HCT116 (cell line): ENCODE measurements at regions not wholly inside any gene's neighbourhood (a gene's known extent, or its start where the extent isn't known, plus 50 kb on each side); places are given as distances from the start of the nearest gene placed in this dataset.

Source experiments
- ATAC-seq: fragments of 200-7000 bp; cut with Tn5 transposase; 2 replicates; pipeline ENCODE4 v1.9.1; 2020; ENCODE audit warnings: mild to moderate bottlenecking, moderate library complexity
- BruUV-seq: library from RNA; stranded (reverse); fragments of 400-500 nt; replicated peaks from 2 replicates; lab custom pipeline; 2021; lab: Mats Ljungman, UMichigan
- CTCF ChIA-PET: fragments of 300-600 bp; sonication (Branson Sonifier 250); formaldehyde crosslinking; loops from one replicate; lab custom pipeline; 2021; ENCODE audit warnings: antibody characterized with exemption; lab: Charles Lee
- POLR2A ChIA-PET: fragments of 300-600, 350-600 bp; sonication (Branson Sonifier 250); formaldehyde crosslinking; loops from one replicate; lab custom pipeline; 2021; ENCODE audit warnings: antibody characterized with exemption; lab: Charles Lee
- RAD21 ChIA-PET, 2 experiments: fragments of 300-600 bp; sonication (Branson Sonifier 250); formaldehyde crosslinking; loops; one replicate each; lab custom pipeline; 2023; ENCODE audit warnings: low total read pairs in 2 of 2; ENCODE audit not compliant: uncharacterized antibody in 2 of 2, unreplicated experiment in 2 of 2, low non-redundant PET in 1 of 2; lab: Charles Lee
- DNase-seq: peaks from one replicate; pipeline ENCODE4 v3.0.0-alpha.2; 2010; ENCODE audit warnings: low read depth, low spot score
- H2AFZ ChIP-seq: fragments of 200-600 bp; shearing (Covaris generic), sonication (generic); 2 replicates; pipeline ENCODE4 v1.6.1; 2017; ENCODE audit warnings: low read depth, mixed run types, mixed read lengths, antibody characterized with exemption, low read length; ENCODE audit not compliant: poor library complexity, severe bottlenecking
- H3K27ac ChIP-seq: 2 replicates; pipeline ENCODE4 v1.5.1; 2012; ENCODE audit warnings: low read depth, low read length
- H3K27me3 ChIP-seq: fragments of 200-600 bp; sonication (generic); 2 replicates; pipeline ENCODE4 v1.6.1; 2016; ENCODE audit warnings: mixed run types, low read length, mixed read lengths; ENCODE audit not compliant: insufficient read depth
- H3K36me3 ChIP-seq, 2 experiments: fragments of 200-500 bp in 1 of 2; fragments of 200-600 bp in 1 of 2; sonication (Bioruptor generic) in 1 of 2; sonication (generic) in 1 of 2; 2 replicates each; pipeline versions ENCODE4 v1.5.1 to v1.6.1; 2014 to 2016; ENCODE audit warnings: low read length in 2 of 2, inconsistent platforms in 1 of 2, mixed read lengths in 1 of 2, mixed run types in 1 of 2; ENCODE audit not compliant: insufficient read depth in 2 of 2, control insufficient read depth in 1 of 2
- H3K4me1 ChIP-seq, 2 experiments: fragments of 200-600 bp in 1 of 2; sonication (generic) in 1 of 2; 2 replicates each; pipeline versions ENCODE4 v1.5.1 to v1.6.1; 2012 to 2017; ENCODE audit warnings: low read length in 2 of 2, inconsistent platforms in 1 of 2, mild to moderate bottlenecking in 1 of 2, mixed read lengths in 1 of 2, mixed run types in 1 of 2, moderate library complexity in 1 of 2; ENCODE audit not compliant: insufficient read depth in 2 of 2, control insufficient read depth in 1 of 2
- H3K4me2 ChIP-seq: fragments of 200-600 bp; sonication (generic); 2 replicates; pipeline ENCODE4 v1.6.1; 2017; ENCODE audit warnings: mixed run types, low read length, mixed read lengths
- H3K4me3 ChIP-seq, 2 experiments: fragments of 200-600 bp in 1 of 2; sonication (generic) in 1 of 2; replicated peaks in 1 of 2; 2 replicates each; pipeline ENCODE4 v1.5.1; 2011 to 2016; ENCODE audit warnings: low read length in 2 of 2, control low read depth in 1 of 2, low read depth in 1 of 2, mild to moderate bottlenecking in 1 of 2, mixed read lengths in 1 of 2, mixed run types in 1 of 2
- H3K79me2 ChIP-seq: fragments of 200-600 bp; sonication (generic); 2 replicates; pipeline ENCODE4 v1.6.1; 2017; ENCODE audit warnings: mild to moderate bottlenecking, mixed run types, low read length, moderate library complexity, mixed read lengths; ENCODE audit not compliant: insufficient read depth
- H3K9ac ChIP-seq: fragments of 200-600 bp; sonication (generic); 2 replicates; pipeline ENCODE4 v1.6.1; 2016; ENCODE audit warnings: low read length, mixed read lengths
- H3K9me2 ChIP-seq: fragments of 200-600 bp; sonication (generic), shearing (Covaris generic); 2 replicates; pipeline ENCODE4 v1.6.1; 2017; ENCODE audit warnings: mixed run types, mild to moderate bottlenecking, moderate library complexity; ENCODE audit not compliant: insufficient read depth
- H3K9me3 ChIP-seq, 2 experiments: fragments of 200-500 bp in 1 of 2; fragments of 200-600 bp in 1 of 2; sonication (Bioruptor generic) in 1 of 2; sonication (generic) in 1 of 2; 2 replicates each; pipeline ENCODE4 v1.6.1; 2014 to 2017; ENCODE audit warnings: low read length in 2 of 2, mixed read lengths in 2 of 2, inconsistent platforms in 1 of 2, low read depth in 1 of 2, mild to moderate bottlenecking in 1 of 2, mixed run types in 1 of 2, moderate library complexity in 1 of 2; ENCODE audit not compliant: control insufficient read depth in 1 of 2, insufficient read depth in 1 of 2
- H4K20me1 ChIP-seq: fragments of 200-600 bp; sonication (generic), shearing (Covaris generic); 2 replicates; pipeline ENCODE4 v1.6.1; 2017; ENCODE audit warnings: mixed run types, mild to moderate bottlenecking, moderate library complexity; ENCODE audit not compliant: insufficient read depth
- CBX3 ChIP-seq: IDR thresholded peaks from 2 replicates; pipeline ENCODE4 v1.6.1; 2012; ENCODE audit warnings: low read depth
- CEBPB ChIP-seq: IDR thresholded peaks from 2 replicates; pipeline ENCODE4 v1.6.1; 2012; ENCODE audit warnings: low read depth
- EGR1 ChIP-seq: IDR thresholded peaks from 2 replicates; pipeline ENCODE4 v1.6.1; 2012; ENCODE audit warnings: low read depth
- ELF1 ChIP-seq: IDR thresholded peaks from 2 replicates; pipeline ENCODE4 v1.6.1; 2012; ENCODE audit warnings: low read depth, borderline replicate concordance
- EZH2 ChIP-seq: fragments of 200-600 bp; sonication (generic); IDR thresholded peaks from 2 replicates; pipeline ENCODE4 v1.6.1; 2017; ENCODE audit warnings: antibody characterized with exemption, mixed run types
- EZH2phosphoT487 ChIP-seq: fragments of 200-600 bp; IDR thresholded peaks from 2 replicates; pipeline ENCODE4 v1.6.1; 2018; ENCODE audit warnings: antibody characterized with exemption, borderline replicate concordance
- FOSL1 ChIP-seq: IDR thresholded peaks from 2 replicates; pipeline ENCODE4 v1.6.1; 2012; ENCODE audit warnings: low read depth
- POLR2A ChIP-seq: IDR thresholded peaks from 2 replicates; pipeline ENCODE4 v1.7.0; 2011; ENCODE audit warnings: borderline replicate concordance; ENCODE audit not compliant: insufficient read depth, insufficient read length; ENCODE audit errors: extremely low read depth
- POLR2AphosphoS5 ChIP-seq: IDR thresholded peaks from 2 replicates; pipeline ENCODE4 v1.6.1; 2011; ENCODE audit warnings: mild to moderate bottlenecking, low read depth, low read length, moderate library complexity
- RAD21 ChIP-seq: IDR thresholded peaks from 2 replicates; pipeline ENCODE4 v1.6.1; 2012; ENCODE audit warnings: low read depth, mild to moderate bottlenecking
- SIN3A ChIP-seq: IDR thresholded peaks from 2 replicates; pipeline ENCODE4 v1.6.1; 2012; ENCODE audit warnings: low read depth
- SP1 ChIP-seq: IDR thresholded peaks from 2 replicates; pipeline ENCODE4 v1.6.1; 2012; ENCODE audit warnings: low read depth
- SRF ChIP-seq: IDR thresholded peaks from 2 replicates; pipeline ENCODE4 v1.6.1; 2012; ENCODE audit warnings: low read depth
- TCF7L2 ChIP-seq: IDR thresholded peaks from 2 replicates; pipeline ENCODE4 v1.7.0; 2011; ENCODE audit warnings: borderline replicate concordance, inconsistent platforms; ENCODE audit not compliant: insufficient read depth, insufficient read length; ENCODE audit errors: extremely low read depth
- ZFX ChIP-seq: fragments of 450-650 bp; IDR thresholded peaks from 2 replicates; pipeline ENCODE4 v1.6.1; 2017
- ZNF274 ChIP-seq: fragments of 200-500 bp; sonication (Bioruptor generic); IDR thresholded peaks from 2 replicates; pipeline ENCODE4 v1.6.1; 2014; ENCODE audit warnings: mild to moderate bottlenecking, low read depth, low read length, inconsistent platforms
- intact Hi-C: fragments of 100-400 bp; cut with micrococcal nuclease; formaldehyde crosslinking; loops from 2 replicates; pipeline ENCODE4 v1.10.0; 2022
- TF ChIP-seq, protein P1 (sequence below): IDR thresholded peaks from 2 replicates; pipeline ENCODE4 v1.6.1; 2012
- TF ChIP-seq, protein P2 (sequence below): IDR thresholded peaks from 2 replicates; pipeline ENCODE4 v1.6.1; 2012; ENCODE audit warnings: low read depth
- TF ChIP-seq, protein P3 (sequence below), 3 experiments: fragments of 200-600 bp in 1 of 3; sonication (generic) in 1 of 3; IDR thresholded peaks in 2 of 3; conservative IDR thresholded peaks in 1 of 3; 2 replicates each; pipeline ENCODE4 v1.5.1; 2012 to 2017; ENCODE audit warnings: low read depth in 2 of 3, low read length in 2 of 3, antibody characterized with exemption in 1 of 3, borderline replicate concordance in 1 of 3, control low read depth in 1 of 3, mild to moderate bottlenecking in 1 of 3, mixed read lengths in 1 of 3, mixed run types in 1 of 3, moderate library complexity in 1 of 3; ENCODE audit not compliant: insufficient read depth in 1 of 3

DNA sequence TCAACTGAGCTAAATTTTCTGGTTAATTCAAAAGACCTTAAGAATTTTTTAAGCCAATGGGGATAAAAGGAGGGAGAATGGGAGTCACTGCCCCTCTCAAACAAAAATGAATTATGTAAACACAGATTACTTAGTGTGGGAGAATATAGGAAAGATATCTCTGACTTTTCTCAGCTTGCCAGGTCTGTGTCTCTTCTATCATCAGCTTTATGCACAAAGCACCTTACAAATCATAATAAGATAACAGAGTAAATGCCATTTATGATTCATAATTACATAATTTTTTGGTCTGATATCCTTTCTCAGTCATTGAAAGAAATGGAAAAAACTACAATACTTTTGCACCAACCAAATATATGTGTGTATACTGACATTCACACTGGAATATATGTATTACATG is 604.6 kb upstream of the FAM241A start:
- CTCF ChIA-PET, result no interaction called here
- H3K79me2 ChIP-seq, result no peaks in the 10 kb centered on the region
- POLR2A ChIA-PET, result no interaction called here
- no peaks in the 10 kb centered on the region for H3K4me1 ChIP-seq
- no peaks in the 10 kb centered on the region for H3K9me2 ChIP-seq
- H3K9ac ChIP-seq, result no peak overlapping the region
- H4K20me1 ChIP-seq, result no peaks in the 10 kb centered on the region
- no TSS peak for BruUV-seq
- H3K9me3 ChIP-seq, result no peaks in the 10 kb centered on the region
- H3K27me3 ChIP-seq, result no peaks in the 10 kb centered on the region
- TF ChIP-seq TCF7L2 (no peak), SP1 (no peak), EZH2 (no peak), ZFX (no peak), FOSL1 (no peak), SIN3A (no peak), POLR2AphosphoS5 (no peak), ZNF274 (no peak), EZH2phosphoT487 (no peak), EGR1 (no peak), CBX3 (no peak), SRF (no peak), CEBPB (no peak), RAD21 (no peak), ELF1 (no peak), POLR2A (no peak)
- TF ChIP-seq, protein P1, sequence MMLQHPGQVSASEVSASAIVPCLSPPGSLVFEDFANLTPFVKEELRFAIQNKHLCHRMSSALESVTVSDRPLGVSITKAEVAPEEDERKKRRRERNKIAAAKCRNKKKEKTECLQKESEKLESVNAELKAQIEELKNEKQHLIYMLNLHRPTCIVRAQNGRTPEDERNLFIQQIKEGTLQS, result no peak
- TF ChIP-seq, protein P2, sequence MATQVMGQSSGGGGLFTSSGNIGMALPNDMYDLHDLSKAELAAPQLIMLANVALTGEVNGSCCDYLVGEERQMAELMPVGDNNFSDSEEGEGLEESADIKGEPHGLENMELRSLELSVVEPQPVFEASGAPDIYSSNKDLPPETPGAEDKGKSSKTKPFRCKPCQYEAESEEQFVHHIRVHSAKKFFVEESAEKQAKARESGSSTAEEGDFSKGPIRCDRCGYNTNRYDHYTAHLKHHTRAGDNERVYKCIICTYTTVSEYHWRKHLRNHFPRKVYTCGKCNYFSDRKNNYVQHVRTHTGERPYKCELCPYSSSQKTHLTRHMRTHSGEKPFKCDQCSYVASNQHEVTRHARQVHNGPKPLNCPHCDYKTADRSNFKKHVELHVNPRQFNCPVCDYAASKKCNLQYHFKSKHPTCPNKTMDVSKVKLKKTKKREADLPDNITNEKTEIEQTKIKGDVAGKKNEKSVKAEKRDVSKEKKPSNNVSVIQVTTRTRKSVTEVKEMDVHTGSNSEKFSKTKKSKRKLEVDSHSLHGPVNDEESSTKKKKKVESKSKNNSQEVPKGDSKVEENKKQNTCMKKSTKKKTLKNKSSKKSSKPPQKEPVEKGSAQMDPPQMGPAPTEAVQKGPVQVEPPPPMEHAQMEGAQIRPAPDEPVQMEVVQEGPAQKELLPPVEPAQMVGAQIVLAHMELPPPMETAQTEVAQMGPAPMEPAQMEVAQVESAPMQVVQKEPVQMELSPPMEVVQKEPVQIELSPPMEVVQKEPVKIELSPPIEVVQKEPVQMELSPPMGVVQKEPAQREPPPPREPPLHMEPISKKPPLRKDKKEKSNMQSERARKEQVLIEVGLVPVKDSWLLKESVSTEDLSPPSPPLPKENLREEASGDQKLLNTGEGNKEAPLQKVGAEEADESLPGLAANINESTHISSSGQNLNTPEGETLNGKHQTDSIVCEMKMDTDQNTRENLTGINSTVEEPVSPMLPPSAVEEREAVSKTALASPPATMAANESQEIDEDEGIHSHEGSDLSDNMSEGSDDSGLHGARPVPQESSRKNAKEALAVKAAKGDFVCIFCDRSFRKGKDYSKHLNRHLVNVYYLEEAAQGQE, result no peak
- TF ChIP-seq, protein P3, sequence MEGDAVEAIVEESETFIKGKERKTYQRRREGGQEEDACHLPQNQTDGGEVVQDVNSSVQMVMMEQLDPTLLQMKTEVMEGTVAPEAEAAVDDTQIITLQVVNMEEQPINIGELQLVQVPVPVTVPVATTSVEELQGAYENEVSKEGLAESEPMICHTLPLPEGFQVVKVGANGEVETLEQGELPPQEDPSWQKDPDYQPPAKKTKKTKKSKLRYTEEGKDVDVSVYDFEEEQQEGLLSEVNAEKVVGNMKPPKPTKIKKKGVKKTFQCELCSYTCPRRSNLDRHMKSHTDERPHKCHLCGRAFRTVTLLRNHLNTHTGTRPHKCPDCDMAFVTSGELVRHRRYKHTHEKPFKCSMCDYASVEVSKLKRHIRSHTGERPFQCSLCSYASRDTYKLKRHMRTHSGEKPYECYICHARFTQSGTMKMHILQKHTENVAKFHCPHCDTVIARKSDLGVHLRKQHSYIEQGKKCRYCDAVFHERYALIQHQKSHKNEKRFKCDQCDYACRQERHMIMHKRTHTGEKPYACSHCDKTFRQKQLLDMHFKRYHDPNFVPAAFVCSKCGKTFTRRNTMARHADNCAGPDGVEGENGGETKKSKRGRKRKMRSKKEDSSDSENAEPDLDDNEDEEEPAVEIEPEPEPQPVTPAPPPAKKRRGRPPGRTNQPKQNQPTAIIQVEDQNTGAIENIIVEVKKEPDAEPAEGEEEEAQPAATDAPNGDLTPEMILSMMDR (IDR thresholded peaks at IDR 0.05 in 2 of 3, conservative IDR thresholded peaks at IDR 0.05 in 1 of 3; ENCODE audit: borderline replicate concordance in 1 of 3, insufficient read depth in 1 of 3, low read depth in 2 of 3, low read length in 2 of 3), result no peak
- H3K4me3 ChIP-seq, result no peak overlapping the region
- intact Hi-C loops, result no loop called here
- RAD21 ChIA-PET, result no interaction called here
- no peaks in the 10 kb centered on the region for H3K36me3 ChIP-seq
- no peak overlapping the region for H3K4me2 ChIP-seq
- no peak overlapping the region for H2AFZ ChIP-seq
- DNase-seq, result no peak
- ATAC-seq, result no peak
- H3K27ac ChIP-seq, result no peak overlapping the region
